GM23338 (cell line): ENCODE measurements at regions not wholly inside any gene's neighbourhood (a gene's known extent, or its start where the extent isn't known, plus 50 kb on each side); places are given as distances from the start of the nearest gene placed in this dataset.

Experiments
- CREB1 ChIP-seq: fragments of 250-450 bp; sonication (Bioruptor Pico); IDR thresholded peaks from 2 replicates; pipeline ENCODE4 v1.5.0; 2020; ENCODE audit warnings: low read depth, mild to moderate bottlenecking, moderate library complexity
- CTCF ChIP-seq, 2 experiments: fragments of 200-600 bp in 1 of 2; sonication (generic) in 1 of 2; conservative IDR thresholded peaks; 2 replicates each; pipeline versions ENCODE4 v1.5.1 to v1.6.1; 2016 to 2017; ENCODE audit warnings: antibody characterized with exemption in 2 of 2, low read depth in 2 of 2, mild to moderate bottlenecking in 2 of 2, moderate library complexity in 1 of 2
- ETS1 ChIP-seq: IDR thresholded peaks from 2 replicates; pipeline ENCODE4 v1.6.1; 2016; ENCODE audit warnings: antibody characterized with exemption
- EZH2 ChIP-seq: fragments of 200-600 bp; sonication (generic); IDR thresholded peaks from one replicate; pipeline ENCODE4 v1.8.0; 2017; ENCODE audit warnings: antibody characterized with exemption, mild to moderate bottlenecking, low read depth; ENCODE audit not compliant: unreplicated experiment
- EZH2phosphoT487 ChIP-seq: fragments of 200-600 bp; sonication (generic); IDR thresholded peaks from one replicate; pipeline ENCODE4 v1.8.1; 2018; ENCODE audit warnings: antibody characterized with exemption; ENCODE audit not compliant: unreplicated experiment
- JUNB ChIP-seq: IDR thresholded peaks from one replicate; pipeline ENCODE4 v1.6.1; 2016; ENCODE audit warnings: antibody characterized with exemption; ENCODE audit not compliant: unreplicated experiment
- NANOG ChIP-seq: IDR thresholded peaks from 2 replicates; pipeline ENCODE4 v1.6.1; 2016; ENCODE audit warnings: antibody characterized with exemption, borderline replicate concordance
- POLR2AphosphoS5 ChIP-seq: IDR thresholded peaks from 2 replicates; pipeline ENCODE4 v1.6.1; 2016; ENCODE audit warnings: antibody characterized with exemption, low read depth
- REST ChIP-seq: IDR thresholded peaks from one replicate; pipeline ENCODE4 v1.6.1; 2018; ENCODE audit warnings: antibody characterized with exemption; ENCODE audit not compliant: unreplicated experiment
- STAT1 ChIP-seq: IDR thresholded peaks from one replicate; pipeline ENCODE4 v1.6.1; 2016; ENCODE audit warnings: antibody characterized with exemption; ENCODE audit not compliant: unreplicated experiment
- ZNF114 ChIP-seq: fragments of 250-450 bp; sonication (Bioruptor Pico); IDR thresholded peaks from 2 replicates; pipeline ENCODE4 v1.5.0; 2020; ENCODE audit warnings: mild to moderate bottlenecking, moderate library complexity
- ZNF331 ChIP-seq: fragments of 250-450 bp; sonication (Bioruptor Pico); IDR thresholded peaks from 2 replicates; pipeline ENCODE4 v1.5.0; 2020; ENCODE audit warnings: low read depth, mild to moderate bottlenecking, moderate library complexity
- ZNF462 ChIP-seq: fragments of 250-450 bp; sonication (Bioruptor Pico); IDR thresholded peaks from 2 replicates; pipeline ENCODE4 v1.5.0; 2020; ENCODE audit warnings: mild to moderate bottlenecking, moderate library complexity

- TF ChIP-seq CTCF (conservative IDR thresholded peaks at IDR 0.05; ENCODE audit: low read depth in 2 of 2) (no peak), POLR2AphosphoS5 (no peak), ETS1 (no peak), JUNB (no peak), CREB1 (CRISPR knock-in tag) (no peak), REST (no peak), NANOG (no peak), EZH2 (no peak), EZH2phosphoT487 (no peak), ZNF331 (no peak), STAT1 (no peak), ZNF114 (no peak), ZNF462 (CRISPR knock-in tag) (no peak)
Observed at GRCh38 chr21:22871692-22872091, 1873.5 kb downstream of the NCAM2 start.
